ENCODE measurements at regions not wholly inside any gene's neighbourhood (a gene's known extent, or its start where the extent isn't known, plus 50 kb on each side); places are given as distances from the start of the nearest gene placed in this dataset.
"Not testable (repeated sequence)": the region's sequence is repeated elsewhere in the genome, so short reads cannot be mapped to it uniquely, and the experiment has no call there.

GRCh38 chr21:25170681-25171080, 436.6 kb downstream of the MRPL39 start:
- intact Hi-C loops (cut with DNase I): no loop called here
- Histone ChIP-seq H3K27ac (no peak overlapping the region), H3K9me3 (no peaks in the 10 kb centered on the region), H3K4me3 (no peak overlapping the region), H3K4me1 (ENCODE audit: insufficient read depth) (no peaks in the 10 kb centered on the region), H3K27me3 (no peaks in the 10 kb centered on the region), H3K36me3 (no peaks in the 10 kb centered on the region)
- 78 to 88% (median 82%) methylated on average over 3 of the region's 3 CpGs for WGBS, 3 donors
- no peak for DNase-seq
- no peak for TF ChIP-seq POLR2A (IDR thresholded peaks at IDR 0.05)
- no peak for TF ChIP-seq CTCF (IDR thresholded peaks at IDR 0.05)
- no peak for TF ChIP-seq EP300 (IDR thresholded peaks at IDR 0.05)

GRCh38 chr21:25169370-25169769, 437.9 kb downstream of the MRPL39 start:
- H3K9me3 ChIP-seq: no peaks in the 10 kb centered on the region
- no peak for DNase-seq
- intact Hi-C loops (cut with DNase I): no loop called here
- no peaks in the 10 kb centered on the region for H3K36me3 ChIP-seq
- no peaks in the 10 kb centered on the region for H3K27me3 ChIP-seq
- no peak overlapping the region for H3K4me3 ChIP-seq
- TF ChIP-seq CTCF (IDR thresholded peaks at IDR 0.05) (no peak), POLR2A (IDR thresholded peaks at IDR 0.05) (no peak)
- 77 to 96% (median 89%) methylated on average over 1 of the region's 1 CpG for WGBS, 3 donors
- no peak overlapping the region for H3K27ac ChIP-seq
- no peaks in the 10 kb centered on the region for H3K4me1 ChIP-seq (ENCODE audit: insufficient read depth)

GRCh38 chr21:25166904-25167303, 440.4 kb downstream of the MRPL39 start:
- H3K36me3 ChIP-seq; H3K27me3 ChIP-seq; H3K4me3 ChIP-seq; intact Hi-C loops (cut with DNase I); H3K4me1 ChIP-seq (ENCODE audit: insufficient read depth); H3K27ac ChIP-seq; DNase-seq; H3K9me3 ChIP-seq: not testable (repeated sequence)
- 71 to 85% (median 76%) methylated on average over 1 of the region's 1 CpG for WGBS, 3 donors

GRCh38 chr21:25161571-25161970, 445.7 kb downstream of the MRPL39 start:
- DNase-seq: no peak
- no peaks in the 10 kb centered on the region for H3K4me1 ChIP-seq (ENCODE audit: insufficient read depth)
- H3K27ac ChIP-seq: no peak overlapping the region
- H3K36me3 ChIP-seq: no peaks in the 10 kb centered on the region
- no peak overlapping the region for H3K4me3 ChIP-seq
- 75 to 82% (median 76%) methylated on average over 4 of the region's 4 CpGs for WGBS, 3 donors
- H3K9me3 ChIP-seq: no peaks in the 10 kb centered on the region
- TF ChIP-seq EP300 (IDR thresholded peaks at IDR 0.05): no peak
- no peak for TF ChIP-seq CTCF (IDR thresholded peaks at IDR 0.05)
- no peak for TF ChIP-seq POLR2A (IDR thresholded peaks at IDR 0.05)
- intact Hi-C loops (cut with DNase I): no loop called here
- no peaks in the 10 kb centered on the region for H3K27me3 ChIP-seq

- WGBS, 3 donors: 0 to 69% (median 19%) methylated on average over 1 of the region's 1 CpG
- H3K27ac ChIP-seq; H3K4me3 ChIP-seq; H3K4me1 ChIP-seq (ENCODE audit: insufficient read depth); H3K9me3 ChIP-seq; H3K27me3 ChIP-seq; DNase-seq; intact Hi-C loops (cut with DNase I); H3K36me3 ChIP-seq: not testable (repeated sequence)
These were observed 452.3 kb downstream of the MRPL39 start for GRCh38 chr21:25155020-25155419.

GRCh38 chr21:25149022-25149421, 458.3 kb downstream of the MRPL39 start:
- Histone ChIP-seq H3K27me3 (peaks cover 2% of the 10 kb centered on the region), H3K27ac (no peak overlapping the region), H3K4me3 (no peak overlapping the region), H3K4me1 (ENCODE audit: insufficient read depth) (no peaks in the 10 kb centered on the region), H3K36me3 (no peaks in the 10 kb centered on the region), H3K9me3 (no peaks in the 10 kb centered on the region)
- intact Hi-C loops (cut with DNase I): no loop called here
- TF ChIP-seq EP300 (IDR thresholded peaks at IDR 0.05): no peak
- TF ChIP-seq CTCF (IDR thresholded peaks at IDR 0.05): no peak
- TF ChIP-seq POLR2A (IDR thresholded peaks at IDR 0.05): no peak
- no peak for DNase-seq
- WGBS, 3 donors: 59 to 100% (median 81%) methylated on average over 1 of the region's 1 CpG
